HEK293T (cell line): ENCODE measurements at regions not wholly inside any gene's neighbourhood (a gene's known extent, or its start where the extent isn't known, plus 50 kb on each side); places are given as distances from the start of the nearest gene placed in this dataset.

ENCODE experiments used
- FOXA1 ChIP-seq: fragments of 450-650 bp; IDR thresholded peaks from 2 replicates; pipeline ENCODE4 v1.6.1; 2016; ENCODE audit warnings: mild to moderate bottlenecking
- FOXK2 ChIP-seq: fragments of 450-650 bp; IDR thresholded peaks from 2 replicates; pipeline ENCODE4 v1.6.1; 2016; ENCODE audit warnings: mild to moderate bottlenecking
- FOXM1 ChIP-seq: fragments of 450-650 bp; IDR thresholded peaks from 2 replicates; pipeline ENCODE4 v1.6.1; 2017; ENCODE audit warnings: mild to moderate bottlenecking, borderline replicate concordance
- HDGF ChIP-seq: fragments of 450-650 bp; IDR thresholded peaks from 2 replicates; pipeline ENCODE4 v1.6.1; 2017; ENCODE audit warnings: antibody characterized with exemption, borderline replicate concordance

GRCh38 chr2:120568975-120569268, 166.7 kb upstream of the GLI2 start:
- TF ChIP-seq HDGF: no peak
- no peak for TF ChIP-seq FOXK2
- TF ChIP-seq FOXM1: no peak
- TF ChIP-seq FOXA1: no peak
